Left lung (tissue), 4 donors: ENCODE measurements at regions not wholly inside any gene's neighbourhood (a gene's known extent, or its start where the extent isn't known, plus 50 kb on each side); places are given as distances from the start of the nearest gene placed in this dataset.

Source experiments
- ATAC-seq: fragments of 200-7000 bp; cut with Tn5 transposase; one replicate; pipeline ENCODE4 v1.9.1; 2020; ENCODE audit warnings: moderate library complexity
- DNase-seq, 4 donors: peaks; one replicate each; pipeline ENCODE4 v3.0.0-alpha.2; 2013 to 2020
- H3K27ac ChIP-seq, 2 donors: fragments of 200-600 bp; sonication (generic) in 1 of 2; one replicate each; pipeline versions ENCODE4 v1.5.0 to v1.8.0; 2020 to 2021
- H3K27me3 ChIP-seq, 2 donors: fragments of 200-600 bp; sonication (generic) in 1 of 2; one replicate each; pipeline versions ENCODE4 v1.5.0 to v1.8.0; 2020 to 2021
- H3K36me3 ChIP-seq, 2 donors: fragments of 200-600 bp; sonication (generic) in 1 of 2; one replicate each; pipeline versions ENCODE4 v1.5.0 to v1.8.0; 2020 to 2021
- H3K4me1 ChIP-seq, 2 donors: fragments of 200-600 bp; one replicate each; pipeline ENCODE4 v1.8.0; 2021
- H3K4me3 ChIP-seq, 2 donors: fragments of 200-600 bp; sonication (generic) in 1 of 2; one replicate each; pipeline versions ENCODE4 v1.5.0 to v1.8.0; 2020 to 2021; ENCODE audit warnings: mild to moderate bottlenecking in 1 of 2
- H3K9me3 ChIP-seq, 2 donors: fragments of 200-600 bp; sonication (generic) in 1 of 2; one replicate each; pipeline versions ENCODE4 v1.5.0 to v1.8.0; 2020 to 2021
- CTCF ChIP-seq, 2 donors: fragments of 200-600 bp; sonication (generic) in 1 of 2; IDR thresholded peaks; one replicate each; pipeline versions ENCODE4 v1.5.0 to v1.8.0; 2021; ENCODE audit warnings: antibody characterized with exemption in 2 of 2
- intact Hi-C, 2 donors: fragments of 100-400 bp; cut with DNase I; formaldehyde crosslinking; loops; one replicate each; pipeline versions ENCODE4 v1.11.2 to v1.14.2; 2022
- donor health status: DM: no; HTN: yes; CAD: no.
- donor health status: DM: no; HTN: no; CAD: no.

- Histone ChIP-seq H3K27me3 (no peaks in the 10 kb centered on the region), H3K4me3 (no peak overlapping the region), H3K9me3 (peaks cover 0 to 4% of the 10 kb centered on the region in 2 donors), H3K4me1 (no peaks in the 10 kb centered on the region), H3K27ac (no peak overlapping the region), H3K36me3 (no peaks in the 10 kb centered on the region)
- ATAC-seq (no peak), DNase-seq (no peak)
- TF ChIP-seq CTCF (IDR thresholded peaks at IDR 0.05): no peak
- intact Hi-C loops: no loop called here
These were observed 1290.1 kb downstream of the PCDH7 start for GRCh38 chr4:32010221-32010620.

GRCh38 chr4:32022071-32022470 lies 1301.9 kb downstream of the PCDH7 start:
- DNase-seq: no peak
- H3K4me3 ChIP-seq: no peak overlapping the region
- intact Hi-C loops: no loop called here

GRCh38 chr4:32025851-32026459 lies 1305.8 kb downstream of the PCDH7 start:
- H3K36me3 ChIP-seq: no peaks in the 10 kb centered on the region
- intact Hi-C loops: no loop called here
- no peaks in the 10 kb centered on the region for H3K4me1 ChIP-seq
- H3K27ac ChIP-seq: no peak overlapping the region
- H3K27me3 ChIP-seq: no peaks in the 10 kb centered on the region
- no peak for DNase-seq
- no peak overlapping the region for H3K4me3 ChIP-seq
- no peaks in the 10 kb centered on the region for H3K9me3 ChIP-seq
- no peak for TF ChIP-seq CTCF (IDR thresholded peaks at IDR 0.05)
- peak; percentile 56 for ATAC-seq

More at GRCh38 chr4:32022071-32022470, 1301.9 kb downstream of the PCDH7 start:
- H3K27ac ChIP-seq: no peak overlapping the region
- H3K27me3 ChIP-seq: no peaks in the 10 kb centered on the region
- TF ChIP-seq CTCF (IDR thresholded peaks at IDR 0.05): no peak
- ATAC-seq: no peak
- H3K4me1 ChIP-seq: no peaks in the 10 kb centered on the region
- no peaks in the 10 kb centered on the region for H3K9me3 ChIP-seq
- no peaks in the 10 kb centered on the region for H3K36me3 ChIP-seq

GRCh38 chr4:32030406-32030805 lies 1310.2 kb downstream of the PCDH7 start:
- no peak for TF ChIP-seq CTCF (IDR thresholded peaks at IDR 0.05)
- H3K4me3 ChIP-seq: no peak overlapping the region
- no peaks in the 10 kb centered on the region for H3K27me3 ChIP-seq
- ATAC-seq (no peak), DNase-seq (no peak)
- no peak overlapping the region for H3K27ac ChIP-seq
- peaks cover 0 to 1% of the 10 kb centered on the region in 2 donors for H3K9me3 ChIP-seq
- intact Hi-C loops: no loop called here
- H3K36me3 ChIP-seq: no peaks in the 10 kb centered on the region
- H3K4me1 ChIP-seq: no peaks in the 10 kb centered on the region

- Histone ChIP-seq H3K27ac (no peak overlapping the region), H3K4me1 (no peaks in the 10 kb centered on the region), H3K4me3 (no peak overlapping the region), H3K36me3 (no peaks in the 10 kb centered on the region), H3K27me3 (no peaks in the 10 kb centered on the region), H3K9me3 (peaks cover 0 to 1% of the 10 kb centered on the region in 2 donors)
- no peak for DNase-seq
- intact Hi-C loops: no loop called here
- no peak for ATAC-seq
- no peak for TF ChIP-seq CTCF (IDR thresholded peaks at IDR 0.05)
These were observed 1310.9 kb downstream of the PCDH7 start for GRCh38 chr4:32031026-32031425.
